Mesothelial cell of epicardium (in vitro differentiated cells): ENCODE measurements at regions not wholly inside any gene's neighbourhood (a gene's known extent, or its start where the extent isn't known, plus 50 kb on each side); places are given as distances from the start of the nearest gene placed in this dataset.
"Not testable (repeated sequence)": the region's sequence is repeated elsewhere in the genome, so short reads cannot be mapped to it uniquely, and the experiment has no call there.

Experiments used
- DNase-seq, 2 experiments: peaks; one replicate each; pipeline ENCODE4 v3.0.0; 2021; ENCODE audit warnings: low spot score in 2 of 2; ENCODE audit not compliant: unreplicated experiment in 2 of 2
- H3K27ac Mint-ChIP-seq: 2 replicates; pipeline ENCODE4 v1.8.0; 2021; ENCODE audit warnings: mixed read lengths
- H3K27me3 Mint-ChIP-seq: 2 replicates; pipeline ENCODE4 v1.8.0; 2021; ENCODE audit warnings: low read depth, mixed read lengths
- H3K36me3 Mint-ChIP-seq: 2 replicates; pipeline ENCODE4 v1.8.0; 2021; ENCODE audit warnings: mixed read lengths
- H3K4me1 Mint-ChIP-seq: 2 replicates; pipeline ENCODE4 v1.8.0; 2021; ENCODE audit warnings: mixed read lengths
- H3K4me3 Mint-ChIP-seq: 2 replicates; pipeline ENCODE4 v1.8.0; 2021; ENCODE audit warnings: mild to moderate bottlenecking, moderate library complexity, mixed read lengths
- H3K9me3 Mint-ChIP-seq: 2 replicates; pipeline ENCODE4 v1.8.0; 2021; ENCODE audit warnings: mixed read lengths

DNA sequence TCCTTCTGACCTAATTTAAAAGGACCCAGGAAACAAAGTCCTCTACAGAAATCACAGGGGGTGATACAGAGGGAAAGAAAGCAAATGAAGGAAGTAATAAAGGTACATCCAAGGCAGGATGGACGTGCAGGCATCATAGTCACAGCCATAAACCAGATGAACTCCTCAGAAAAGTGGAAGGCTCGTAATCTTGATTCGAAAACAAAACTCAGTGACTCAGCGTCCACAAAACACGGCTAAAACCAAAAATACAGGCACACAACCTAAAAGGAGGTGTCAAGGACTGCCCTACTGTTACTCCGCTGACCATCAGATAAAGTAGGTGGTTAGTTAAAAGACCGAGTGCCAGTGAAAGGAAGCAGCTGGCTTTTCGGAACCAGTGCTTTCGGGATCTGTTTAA lies 81.5 kb downstream of the TRIM69 start:
- not testable (repeated sequence) for H3K4me3 Mint-ChIP-seq, H3K9me3 Mint-ChIP-seq, H3K4me1 Mint-ChIP-seq, DNase-seq, H3K36me3 Mint-ChIP-seq, H3K27ac Mint-ChIP-seq
- peaks cover 16% of the 10 kb centered on the region for H3K27me3 Mint-ChIP-seq

DNA sequence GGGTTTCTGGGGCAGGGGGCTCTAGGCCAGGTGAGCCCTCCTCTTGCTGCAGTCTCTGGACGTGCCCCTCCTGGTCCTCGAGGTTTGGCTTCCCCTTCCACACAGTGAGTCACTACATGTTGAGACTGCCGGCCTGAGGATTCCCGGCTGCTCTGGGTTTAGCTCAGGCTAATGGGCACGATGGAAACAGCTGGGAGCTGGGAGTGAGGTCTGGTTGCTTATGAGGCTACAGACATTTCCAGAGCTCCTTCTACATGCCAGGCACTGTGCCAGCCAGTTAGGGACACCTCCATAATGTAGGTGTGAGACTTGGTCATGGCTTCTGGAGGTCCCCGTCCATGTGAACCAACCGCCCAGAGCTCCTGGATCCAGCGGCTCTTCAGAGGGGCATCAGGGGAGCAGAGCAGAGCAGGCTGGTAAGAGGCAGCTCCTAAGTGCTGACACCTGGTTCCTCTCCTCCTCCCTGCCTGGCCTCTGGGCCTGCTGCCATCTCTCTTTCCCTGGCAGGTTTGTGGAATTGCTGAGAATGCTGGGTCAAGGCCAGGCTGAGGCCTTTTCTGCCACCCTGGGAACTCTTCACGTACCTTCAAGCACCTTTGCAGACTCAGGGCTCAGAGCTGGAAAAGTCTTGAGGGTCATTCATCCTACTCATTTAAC lies 83.1 kb downstream of the TRIM69 start:
- not testable (repeated sequence) for H3K9me3 Mint-ChIP-seq, H3K4me1 Mint-ChIP-seq, H3K36me3 Mint-ChIP-seq, DNase-seq, H3K27me3 Mint-ChIP-seq, H3K4me3 Mint-ChIP-seq, H3K27ac Mint-ChIP-seq

DNA sequence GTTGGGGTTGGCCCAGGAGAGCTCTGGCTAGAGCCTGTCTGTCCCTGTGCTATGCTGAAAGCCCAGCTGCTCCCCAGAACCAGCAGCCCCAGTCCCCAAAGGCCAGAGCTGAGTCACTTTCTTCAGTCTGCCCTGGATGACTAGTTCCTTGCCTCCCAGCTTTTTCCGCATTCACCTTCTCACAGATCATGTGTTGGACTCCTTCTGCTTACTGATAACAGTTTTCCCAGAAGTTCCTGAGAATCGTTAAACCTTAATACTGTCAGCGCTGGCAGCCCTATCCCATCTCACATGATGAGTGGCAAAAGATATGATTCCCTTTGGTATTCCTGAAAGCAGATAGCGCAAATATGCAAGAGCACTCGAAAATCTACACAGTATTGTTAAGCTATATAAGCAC lies 84.2 kb downstream of the TRIM69 start:
- not testable (repeated sequence) for H3K36me3 Mint-ChIP-seq, H3K27ac Mint-ChIP-seq, H3K9me3 Mint-ChIP-seq, DNase-seq, H3K4me3 Mint-ChIP-seq, H3K27me3 Mint-ChIP-seq, H3K4me1 Mint-ChIP-seq

DNA sequence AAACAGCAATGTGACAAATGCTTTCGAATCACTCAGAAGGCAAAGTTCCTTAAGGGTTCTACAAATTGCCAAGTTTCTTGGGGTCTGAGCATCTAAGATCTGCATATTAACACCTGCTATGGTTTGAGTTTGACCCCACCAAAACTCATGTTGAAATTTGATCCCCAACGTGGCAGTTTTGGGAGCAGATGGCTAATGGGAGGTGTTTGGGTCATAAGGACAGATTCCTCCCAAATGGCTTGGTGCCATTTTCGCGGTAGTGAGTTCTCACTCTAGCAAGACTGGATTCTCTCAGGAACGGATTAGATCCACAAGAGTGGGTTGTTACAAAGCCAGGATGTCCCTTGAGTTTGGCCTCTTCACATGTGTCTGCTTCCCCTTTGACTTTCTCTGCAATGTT lies 84.6 kb downstream of the TRIM69 start:
- H3K9me3 Mint-ChIP-seq, DNase-seq, H3K4me3 Mint-ChIP-seq, H3K27me3 Mint-ChIP-seq, H3K36me3 Mint-ChIP-seq, H3K4me1 Mint-ChIP-seq, H3K27ac Mint-ChIP-seq: not testable (repeated sequence)

DNA sequence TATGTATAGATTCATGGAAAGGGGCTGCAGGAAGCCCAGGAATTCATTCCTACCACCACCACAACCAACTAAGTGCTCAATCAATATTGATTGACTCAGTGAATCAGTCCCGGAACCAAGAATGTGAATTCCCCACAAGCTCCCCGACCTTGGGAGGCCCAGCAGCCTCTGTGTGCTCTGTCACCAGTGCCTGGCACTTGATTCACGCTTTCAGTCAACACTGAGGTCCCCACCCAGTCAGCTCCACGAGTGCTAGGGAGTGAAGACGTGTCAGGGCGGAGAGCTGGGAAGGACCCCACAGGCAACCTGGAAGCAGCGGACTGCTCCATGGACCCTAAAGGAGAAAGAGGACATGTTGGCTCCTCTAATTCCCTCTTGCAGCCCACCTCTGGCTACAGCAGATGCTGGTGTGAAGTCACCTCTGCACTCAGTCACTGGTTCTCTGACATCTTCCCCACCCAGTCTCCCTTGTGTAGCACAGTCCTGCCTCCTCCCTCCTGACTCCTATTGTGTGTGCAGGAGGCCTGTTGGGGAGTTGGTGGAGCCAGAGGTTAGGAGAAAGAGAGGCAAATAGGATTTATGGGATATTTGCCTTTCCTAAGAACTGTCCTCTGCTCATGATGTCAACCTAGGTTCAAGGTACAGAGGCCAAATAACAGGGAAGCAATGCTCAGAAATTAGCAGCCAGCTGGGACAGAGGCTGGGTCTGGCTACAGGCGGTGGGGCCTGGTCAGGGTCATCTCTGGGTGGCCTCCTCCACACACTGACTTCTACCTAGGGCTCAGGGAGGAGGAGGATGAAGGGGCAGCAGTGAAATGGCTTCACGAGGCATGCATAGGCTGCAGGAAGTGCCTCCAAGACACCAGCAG lies 88.2 kb downstream of the TRIM69 start:
- H3K27ac Mint-ChIP-seq, H3K4me3 Mint-ChIP-seq, H3K36me3 Mint-ChIP-seq, H3K4me1 Mint-ChIP-seq, H3K27me3 Mint-ChIP-seq, DNase-seq, H3K9me3 Mint-ChIP-seq: not testable (repeated sequence)

DNA sequence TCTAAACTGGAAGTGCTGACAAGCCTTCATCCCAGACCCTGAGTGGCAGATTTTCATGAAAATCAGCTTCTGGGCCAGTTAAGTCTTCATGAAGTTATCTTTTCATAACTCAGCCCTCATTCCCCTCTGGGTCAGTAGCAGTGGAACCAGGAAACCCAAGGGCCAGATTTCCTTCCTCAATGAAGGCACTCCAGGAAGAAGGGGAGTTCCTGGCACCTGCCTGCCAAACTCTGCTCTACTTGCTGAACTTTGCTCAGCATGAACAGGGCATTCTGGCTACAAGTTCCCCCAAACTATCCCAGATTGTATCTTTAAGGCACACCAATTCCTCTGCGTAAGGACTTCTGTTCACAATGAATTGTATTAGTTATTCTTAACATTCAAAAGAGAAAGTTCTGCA lies 90.3 kb downstream of the TRIM69 start:
- H3K36me3 Mint-ChIP-seq, DNase-seq, H3K27ac Mint-ChIP-seq, H3K4me1 Mint-ChIP-seq, H3K9me3 Mint-ChIP-seq, H3K4me3 Mint-ChIP-seq, H3K27me3 Mint-ChIP-seq: not testable (repeated sequence)

DNA sequence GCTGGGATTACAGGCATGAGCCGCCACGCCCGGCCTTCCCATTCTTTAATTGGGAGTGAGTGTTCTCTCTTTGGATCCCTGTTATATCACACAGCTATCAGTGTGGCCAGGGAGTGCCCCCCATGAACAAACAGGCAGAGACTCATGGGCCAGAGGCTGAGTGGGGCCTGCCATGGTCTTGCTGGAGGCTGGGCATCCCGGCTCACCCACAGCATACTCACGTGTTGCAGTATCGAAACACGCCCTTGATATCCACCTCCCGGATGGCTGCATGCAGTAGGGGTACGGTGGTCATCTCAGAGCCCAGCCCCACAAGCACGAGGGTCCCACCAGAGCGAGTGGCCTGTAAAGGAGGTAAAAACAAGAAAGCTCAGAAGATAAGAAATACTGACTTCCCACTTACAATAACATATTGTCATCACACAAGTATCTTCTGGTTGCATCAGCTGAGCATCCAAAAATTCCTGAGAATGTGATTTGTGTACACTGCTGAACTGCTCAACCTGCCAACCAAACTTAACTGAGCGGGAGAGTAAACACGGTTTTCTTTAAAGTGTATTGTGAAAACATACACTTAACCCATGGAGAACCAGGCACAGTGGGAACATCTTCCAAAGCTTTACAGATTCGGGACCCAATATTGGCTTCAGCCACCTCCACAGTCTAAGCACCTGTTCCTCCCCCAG lies 92.0 kb downstream of the TRIM69 start:
- H3K27me3 Mint-ChIP-seq, H3K9me3 Mint-ChIP-seq, H3K4me3 Mint-ChIP-seq, DNase-seq, H3K4me1 Mint-ChIP-seq, H3K27ac Mint-ChIP-seq, H3K36me3 Mint-ChIP-seq: not testable (repeated sequence)

DNA sequence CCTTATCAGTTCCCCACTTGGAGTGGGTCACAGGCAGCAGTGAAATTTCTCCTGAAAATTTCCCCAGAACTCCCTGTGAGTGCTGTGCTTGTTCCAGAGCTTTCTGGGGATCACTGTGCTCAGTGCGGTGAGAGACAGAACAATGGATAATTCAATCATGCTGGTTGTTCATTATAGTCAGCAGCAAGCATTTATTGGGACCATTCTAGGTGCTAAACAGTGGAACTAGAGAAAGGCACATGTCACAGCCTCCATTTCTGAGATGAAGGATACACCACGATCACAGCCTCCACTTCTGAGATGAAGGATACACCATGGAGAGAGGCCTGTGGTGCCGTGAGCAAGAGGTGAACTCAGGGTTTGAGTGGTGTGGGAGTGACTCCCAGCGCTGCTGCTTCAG lies 92.8 kb downstream of the TRIM69 start:
- not testable (repeated sequence) for H3K36me3 Mint-ChIP-seq, H3K27ac Mint-ChIP-seq, H3K27me3 Mint-ChIP-seq, H3K4me3 Mint-ChIP-seq, H3K9me3 Mint-ChIP-seq, DNase-seq, H3K4me1 Mint-ChIP-seq

DNA sequence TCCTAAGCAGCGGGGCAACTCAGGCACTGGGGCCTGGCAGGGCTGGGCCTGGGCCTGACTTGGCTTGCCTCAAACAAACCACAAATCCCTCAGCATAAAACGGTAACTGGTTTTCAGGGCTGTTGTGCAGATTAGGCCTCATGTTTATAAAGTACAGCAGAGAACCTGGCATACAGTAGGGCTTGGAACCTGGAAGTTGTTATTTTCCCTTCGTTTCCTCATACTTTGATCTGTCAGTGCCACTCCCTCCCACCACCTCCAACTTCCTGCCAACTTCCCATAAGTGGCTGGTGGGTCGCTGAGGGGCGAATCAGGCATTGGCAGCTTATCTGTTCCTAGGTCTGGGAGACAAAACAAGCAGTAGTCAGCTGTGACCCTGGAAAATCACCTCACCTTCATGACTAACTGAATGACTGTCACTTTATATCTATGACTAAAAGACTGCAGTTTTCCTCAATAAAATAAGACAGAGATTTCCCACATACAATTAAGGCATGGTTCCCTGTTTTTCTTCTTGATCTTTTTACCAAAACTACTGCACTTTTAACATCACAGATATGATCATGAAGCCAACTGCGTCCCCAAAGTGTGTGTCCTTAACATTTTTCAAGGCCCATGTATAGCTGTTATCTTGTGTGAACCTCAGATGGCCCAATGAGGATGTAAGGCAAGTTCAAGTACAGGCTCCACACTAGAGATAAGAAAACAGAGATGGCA lies 94.5 kb downstream of the TRIM69 start:
- H3K4me3 Mint-ChIP-seq, H3K4me1 Mint-ChIP-seq, H3K36me3 Mint-ChIP-seq, H3K9me3 Mint-ChIP-seq, DNase-seq, H3K27me3 Mint-ChIP-seq: not testable (repeated sequence)
- H3K27ac Mint-ChIP-seq: peak overlapping the region; percentile 60

DNA sequence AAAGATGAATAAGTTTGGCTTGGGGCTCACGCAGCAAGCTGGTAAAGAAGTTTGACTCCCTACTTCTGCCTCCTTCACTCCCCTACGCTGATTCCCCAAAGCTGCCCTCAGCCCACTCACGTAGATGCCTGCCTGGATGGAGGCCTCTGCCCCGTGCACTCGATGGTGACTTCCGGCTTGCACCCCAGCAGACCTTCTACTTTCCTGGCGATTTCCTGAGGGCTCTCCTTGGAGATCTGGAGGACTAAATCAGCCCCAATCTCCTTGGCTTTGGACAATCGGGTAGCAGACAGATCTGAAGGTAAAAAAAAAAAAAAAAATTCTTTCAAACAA lies 95.0 kb downstream of the TRIM69 start:
- not testable (repeated sequence) for H3K4me3 Mint-ChIP-seq, H3K27ac Mint-ChIP-seq, H3K36me3 Mint-ChIP-seq, H3K27me3 Mint-ChIP-seq, DNase-seq, H3K4me1 Mint-ChIP-seq, H3K9me3 Mint-ChIP-seq

DNA sequence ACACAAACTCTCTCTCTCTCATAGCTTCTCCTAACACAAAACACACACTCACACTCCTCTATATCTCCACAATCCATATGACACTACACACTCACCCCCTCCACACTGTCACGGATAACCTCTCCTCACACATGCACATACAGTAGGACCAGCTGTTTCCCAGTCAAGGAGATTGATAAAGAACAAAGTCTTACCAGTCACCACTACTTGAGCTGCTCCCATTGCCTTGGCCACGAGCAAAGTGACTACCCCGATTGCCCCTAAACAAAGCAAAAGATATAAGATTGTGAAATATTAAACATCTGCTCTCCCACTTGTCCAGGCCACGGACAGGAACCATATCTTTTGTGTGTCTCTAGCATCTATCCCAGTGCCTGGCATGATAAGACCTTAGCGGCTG lies 95.8 kb downstream of the TRIM69 start:
- not testable (repeated sequence) for H3K36me3 Mint-ChIP-seq, DNase-seq, H3K27ac Mint-ChIP-seq, H3K9me3 Mint-ChIP-seq, H3K4me3 Mint-ChIP-seq, H3K27me3 Mint-ChIP-seq
- peaks cover 11% of the 10 kb centered on the region for H3K4me1 Mint-ChIP-seq

DNA sequence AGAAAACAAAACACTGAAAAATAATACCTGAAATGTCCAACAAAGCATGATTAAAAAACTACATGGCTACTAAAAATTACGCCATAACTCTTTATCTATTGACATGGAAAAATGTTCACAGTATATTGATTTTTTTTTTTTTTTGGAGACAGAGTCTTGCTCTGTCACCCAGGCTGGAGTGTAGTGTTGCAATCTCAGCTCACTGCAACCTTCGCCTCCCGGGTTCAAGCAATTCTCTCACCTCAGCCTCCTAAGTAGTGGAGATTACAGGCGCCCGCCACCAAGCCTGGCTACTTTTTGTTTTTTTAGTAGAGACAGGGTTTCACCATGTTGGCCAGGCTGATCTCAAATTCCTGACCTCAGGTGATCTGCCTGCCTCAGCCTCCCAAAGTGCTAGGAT lies 96.8 kb downstream of the TRIM69 start:
- H3K4me1 Mint-ChIP-seq: peaks cover 11% of the 10 kb centered on the region

DNA sequence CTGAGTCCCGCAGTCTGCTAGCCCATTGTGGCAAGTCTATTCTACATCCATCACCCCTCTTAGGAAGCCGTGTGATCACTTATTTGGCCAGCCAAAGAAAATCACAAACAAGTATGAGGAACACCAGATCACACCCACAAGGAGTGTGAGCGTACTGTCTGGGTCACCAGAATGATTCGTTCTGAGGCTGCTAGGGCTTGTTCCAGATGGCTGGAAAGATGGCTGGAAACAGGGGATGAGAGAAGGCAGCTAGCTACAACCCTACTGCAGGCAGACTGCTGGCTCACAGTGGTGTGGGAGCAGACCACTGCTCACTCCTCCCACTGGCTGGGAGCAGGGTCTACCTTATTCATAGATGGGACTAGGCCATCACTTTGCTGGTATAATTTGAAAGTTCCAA lies 97.4 kb downstream of the TRIM69 start:
- peaks cover 11% of the 10 kb centered on the region for H3K4me1 Mint-ChIP-seq
- DNase-seq: not testable (repeated sequence)

More for the DNA sequence above, 96.8 kb downstream of the TRIM69 start:
- H3K9me3 Mint-ChIP-seq, H3K36me3 Mint-ChIP-seq, H3K27ac Mint-ChIP-seq, DNase-seq, H3K27me3 Mint-ChIP-seq, H3K4me3 Mint-ChIP-seq: not testable (repeated sequence)

DNA sequence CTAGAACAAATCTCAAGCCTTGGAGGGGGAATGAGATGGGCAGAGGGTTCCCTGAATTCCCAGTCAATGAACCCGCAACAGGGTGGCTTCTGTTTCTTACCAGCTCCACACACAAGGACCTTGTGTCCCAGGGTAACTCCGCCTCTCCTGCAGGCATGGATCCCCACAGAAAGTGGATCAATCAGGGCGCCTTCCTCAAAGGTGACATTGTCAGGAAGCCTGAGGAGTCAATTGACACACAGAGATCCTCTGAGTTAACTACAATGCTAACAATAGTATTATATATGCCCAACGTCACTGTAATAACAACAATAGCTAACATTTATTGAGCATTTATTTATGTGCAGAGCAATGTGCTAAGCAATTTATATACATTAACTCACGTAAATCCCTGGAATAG lies 98.8 kb downstream of the TRIM69 start:
- not testable (repeated sequence) for H3K9me3 Mint-ChIP-seq, H3K4me3 Mint-ChIP-seq, H3K36me3 Mint-ChIP-seq, H3K27ac Mint-ChIP-seq, H3K27me3 Mint-ChIP-seq, DNase-seq
- peaks cover 11% of the 10 kb centered on the region for H3K4me1 Mint-ChIP-seq

More for the DNA sequence above, 97.4 kb downstream of the TRIM69 start:
- H3K9me3 Mint-ChIP-seq, H3K4me3 Mint-ChIP-seq, H3K27ac Mint-ChIP-seq, H3K27me3 Mint-ChIP-seq, H3K36me3 Mint-ChIP-seq: not testable (repeated sequence)
